ENCODE measurements at regions not wholly inside any gene's neighbourhood (a gene's known extent, or its start where the extent isn't known, plus 50 kb on each side); places are given as distances from the start of the nearest gene placed in this dataset.

GRCh38 chr10:128963211-128964099 lies 503.6 kb upstream of the MGMT start:
- TF ChIP-seq POLR2A (IDR thresholded peaks at IDR 0.05): no peak
- no peak for TF ChIP-seq CTCF (IDR thresholded peaks at IDR 0.05)
